ENCODE measurements at regions not wholly inside any gene's neighbourhood (a gene's known extent, or its start where the extent isn't known, plus 50 kb on each side); places are given as distances from the start of the nearest gene placed in this dataset.

DNA sequence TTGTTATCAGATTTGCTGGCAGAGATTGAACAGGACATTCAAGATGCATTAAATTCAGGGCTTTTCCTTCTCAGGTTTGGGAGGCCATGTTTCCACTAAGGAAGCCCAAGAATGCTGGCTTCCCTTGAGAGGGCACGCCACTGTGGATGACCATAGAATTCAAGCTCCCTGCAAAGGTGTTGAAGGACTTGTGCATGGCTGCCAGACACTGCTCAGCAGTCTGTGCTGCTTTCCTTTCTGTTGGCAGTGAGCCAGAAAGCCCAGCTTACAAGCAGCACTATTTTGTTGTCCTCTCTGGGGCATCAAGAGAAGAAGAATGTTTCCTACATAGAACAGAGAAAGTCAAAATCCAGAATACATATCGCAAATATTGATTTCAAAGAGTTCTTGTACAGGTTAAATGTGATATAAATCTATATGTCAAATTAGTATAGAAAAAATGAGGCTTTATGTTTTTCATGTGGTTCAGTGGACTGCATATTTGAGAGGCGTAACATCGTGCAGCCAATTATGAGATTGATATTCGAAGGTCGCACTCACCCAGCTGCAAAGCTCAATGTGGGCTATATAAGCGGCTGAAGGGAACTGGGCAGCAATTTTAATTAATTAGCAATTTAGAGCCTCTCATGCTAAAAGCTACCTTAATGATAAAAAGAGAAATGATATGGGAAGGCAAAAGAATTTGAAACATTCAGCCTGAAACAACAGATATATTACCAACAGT lies 103.1 kb upstream of the ISL1 start:
- DNase-seq (ENCODE audit: low spot score): no peak

DNA sequence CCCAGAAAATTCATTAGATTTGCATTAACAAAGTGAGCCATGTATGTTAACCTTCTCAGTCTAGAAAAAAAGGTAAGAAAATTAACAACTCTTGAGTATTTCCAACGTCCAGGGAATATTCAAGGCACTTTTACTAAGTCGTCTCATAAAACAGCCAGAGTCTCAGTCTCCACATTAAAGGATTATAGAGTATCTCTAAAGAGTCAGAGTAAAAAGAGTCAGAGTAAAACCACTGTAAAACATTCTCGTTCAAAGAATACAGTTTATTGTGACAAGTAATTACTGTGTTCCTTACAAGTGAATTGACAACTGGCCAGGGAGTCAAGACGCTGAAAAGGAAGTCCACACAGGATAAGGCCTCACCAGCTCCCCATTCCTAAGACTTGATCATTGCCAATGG lies 97.2 kb upstream of the ISL1 start:
- no peak for DNase-seq (ENCODE audit: low spot score)

DNA sequence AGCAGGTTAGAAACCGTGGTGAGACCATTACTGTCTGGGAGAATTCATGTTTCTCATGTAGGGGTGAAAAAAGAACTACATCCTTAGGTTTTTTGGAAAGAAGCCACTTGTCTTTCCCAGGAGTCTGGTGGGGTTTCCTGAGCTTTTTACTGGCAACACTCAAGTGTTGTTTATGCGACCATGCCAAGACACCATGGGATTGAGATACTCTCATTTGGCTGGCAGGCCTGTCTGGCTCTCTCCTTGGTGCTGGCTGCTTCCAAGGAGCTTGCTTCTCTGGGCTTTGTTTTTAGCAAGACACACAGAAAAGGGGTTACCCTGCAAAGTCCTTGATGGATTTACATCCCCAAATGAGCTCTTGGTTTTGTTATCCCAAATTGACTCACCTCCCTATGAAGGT lies 80.9 kb upstream of the ISL1 start:
- DNase-seq (ENCODE audit: low spot score): no peak

DNA sequence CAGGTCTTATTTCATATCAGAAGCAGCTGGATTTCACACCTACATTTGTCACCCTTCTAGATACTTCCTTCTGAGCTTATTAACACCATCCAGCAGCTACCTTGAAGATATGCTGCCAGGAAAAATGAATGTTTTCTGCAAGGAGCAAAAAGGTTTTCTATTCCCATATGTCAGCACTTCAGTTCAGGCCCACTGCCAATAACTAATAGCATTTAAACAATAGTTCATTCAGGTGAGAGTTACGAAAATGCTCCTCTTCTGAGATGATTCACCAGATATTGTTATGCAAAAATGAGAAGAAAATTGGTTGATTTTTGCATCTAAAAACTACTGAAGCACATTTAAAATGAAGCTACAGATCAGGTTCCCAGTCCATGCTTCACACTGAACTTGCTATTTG lies 56.4 kb upstream of the ISL1 start:
- no peak for DNase-seq (ENCODE audit: low spot score)
